GM18907 (cell line): ENCODE measurements at regions not wholly inside any gene's neighbourhood (a gene's known extent, or its start where the extent isn't known, plus 50 kb on each side); places are given as distances from the start of the nearest gene placed in this dataset.

Experiments
- ATAC-seq: cut with Tn5 transposase; IDR thresholded peaks from one replicate; pipeline ENCODE4 v1.9.1; 2021; ENCODE audit warnings: mild to moderate bottlenecking, moderate library complexity; ENCODE audit not compliant: unreplicated experiment

DNA sequence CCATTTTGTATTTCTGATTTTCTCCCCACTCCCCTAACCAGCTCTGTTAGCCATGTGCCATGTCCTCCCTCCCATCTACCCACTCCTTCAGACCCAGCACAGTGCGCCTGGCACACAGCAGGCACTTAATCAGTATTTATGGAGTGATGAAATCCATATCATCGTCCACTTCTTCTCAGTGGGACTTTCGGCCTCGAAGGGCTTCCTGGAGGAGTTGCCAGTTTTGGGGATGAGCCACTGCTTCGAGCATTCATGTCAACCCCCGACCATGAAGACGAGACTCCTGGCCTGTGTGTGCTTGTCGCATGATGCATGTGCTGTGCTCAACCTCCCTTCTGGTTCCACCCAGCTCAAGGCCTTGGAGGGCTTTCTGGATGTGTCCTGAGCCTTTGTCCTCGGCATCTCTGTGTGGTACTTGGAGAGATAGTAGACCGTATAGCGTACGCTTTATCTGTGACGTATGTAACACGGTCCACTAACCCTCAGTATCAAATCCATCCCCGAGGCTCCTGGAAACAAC, 119.5 kb upstream of the RTL1 start:
- ATAC-seq, result no peak

DNA sequence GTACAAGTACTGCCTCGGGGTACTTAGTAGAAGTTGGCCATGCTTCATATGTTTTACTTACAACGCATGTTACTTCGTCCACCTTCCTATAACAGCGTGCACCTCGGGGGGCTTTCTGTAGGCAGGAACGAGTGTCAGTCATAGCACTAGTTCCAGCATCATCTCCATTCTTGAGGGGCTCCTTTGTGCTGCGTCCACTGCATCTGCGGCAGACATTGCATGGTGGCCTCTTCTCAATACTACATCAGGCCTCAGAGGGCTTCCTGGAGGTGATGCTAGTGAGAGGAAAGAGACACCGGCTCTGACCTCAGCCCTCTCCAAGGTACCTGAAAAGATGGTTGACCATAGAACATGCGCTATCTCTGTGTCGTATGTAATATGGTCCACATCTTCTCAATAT, 121.2 kb upstream of the RTL1 start:
- no peak for ATAC-seq

DNA sequence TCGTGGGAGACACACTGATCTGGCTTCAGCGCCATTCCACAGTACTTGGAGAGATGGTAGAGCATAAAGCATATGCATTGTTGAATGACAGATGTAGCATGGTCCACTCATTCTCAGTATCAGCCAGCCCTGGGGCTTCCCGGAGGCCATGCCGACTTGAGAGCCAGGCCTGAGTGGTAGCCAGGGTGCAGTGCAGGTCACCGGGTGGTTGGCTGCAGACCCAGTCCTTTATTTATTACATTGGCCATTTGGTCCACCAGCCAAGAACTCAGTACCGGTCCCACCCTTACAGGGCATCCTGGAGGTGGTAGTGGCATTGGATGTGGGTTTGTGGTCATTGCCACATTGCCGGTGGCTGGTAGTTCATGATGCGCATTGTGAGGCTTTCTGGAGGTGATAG, 121.6 kb upstream of the RTL1 start:
- ATAC-seq, result no peak

DNA sequence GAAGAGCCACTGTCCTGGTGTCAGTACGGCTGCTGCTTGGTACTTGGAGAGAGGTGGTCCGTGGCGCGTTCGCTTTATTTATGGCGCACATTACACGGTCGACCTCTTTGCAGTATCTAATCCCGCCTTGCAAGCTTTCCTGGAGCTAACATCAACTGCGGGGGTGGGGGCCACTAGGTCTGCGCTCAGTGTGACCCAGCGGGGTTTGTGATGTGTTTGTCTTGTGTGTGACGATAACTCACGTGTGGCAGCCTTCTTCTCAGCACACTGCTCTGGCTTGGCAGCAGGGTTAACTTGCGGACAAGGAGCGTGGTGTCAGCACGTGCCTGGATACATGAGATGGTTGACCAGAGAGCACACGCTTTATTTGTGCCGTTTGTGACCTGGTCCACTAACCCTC, 122.2 kb upstream of the RTL1 start:
- no peak for ATAC-seq

- no peak for ATAC-seq
These were observed 122.8 kb upstream of the RTL1 start for GRCh38 chr14:101026341-101026740.

DNA sequence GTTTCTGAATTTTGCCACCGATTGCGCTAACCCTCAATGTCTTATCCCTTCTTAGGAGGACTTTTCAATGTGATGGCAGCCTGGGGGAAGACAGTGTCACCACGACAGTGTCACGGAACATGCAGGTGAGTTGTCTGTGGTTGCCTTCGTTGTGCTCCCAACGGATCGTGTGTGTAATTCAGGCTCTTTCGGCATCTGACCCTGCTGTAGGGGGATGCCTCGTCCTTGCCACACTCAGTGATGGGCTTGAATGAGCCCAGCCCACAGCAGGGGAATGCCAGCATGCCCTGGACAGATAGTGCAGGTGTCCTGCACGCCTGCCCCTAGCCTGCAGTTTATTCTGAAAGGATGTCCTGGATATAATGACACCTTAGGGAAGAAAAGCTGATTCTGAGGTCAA, 123.8 kb upstream of the RTL1 start:
- ATAC-seq, result no peak

GRCh38 chr14:101027966-101028365, 124.4 kb upstream of the RTL1 start:
- ATAC-seq, result no peak

DNA sequence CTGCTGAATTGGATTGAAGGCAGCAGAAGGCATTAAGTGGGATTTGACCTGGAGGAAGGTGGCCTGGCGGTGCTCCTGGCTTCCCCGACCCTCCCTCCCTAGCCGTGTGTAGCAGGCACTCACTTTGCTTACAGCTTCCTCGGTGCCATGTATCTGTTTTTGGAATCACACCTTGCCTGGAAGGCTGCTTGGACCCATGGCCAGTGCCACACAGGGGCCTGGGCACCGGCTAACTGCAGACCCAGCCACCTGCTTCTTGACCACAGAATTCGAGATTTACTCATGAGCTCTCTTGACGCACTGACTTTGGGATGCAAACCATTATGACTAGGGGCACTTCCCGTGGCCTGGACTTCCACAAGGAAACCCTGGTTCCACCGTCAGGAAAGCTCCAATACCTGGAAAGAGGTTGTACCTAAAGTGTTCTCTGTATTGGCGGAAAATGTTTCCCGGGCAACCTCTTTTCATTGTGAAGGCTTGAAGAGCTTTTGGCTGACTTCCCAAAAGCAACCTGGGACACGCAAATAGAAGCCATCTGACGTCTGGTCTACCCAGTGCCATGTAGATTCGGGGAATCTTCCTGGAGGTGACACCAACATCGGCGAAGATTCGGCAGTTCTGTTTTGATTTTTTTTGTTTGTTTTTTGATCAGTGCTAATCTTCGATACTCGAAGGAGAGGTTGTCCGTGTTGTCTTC, 125.6 kb upstream of the RTL1 start:
- no peak for ATAC-seq

DNA sequence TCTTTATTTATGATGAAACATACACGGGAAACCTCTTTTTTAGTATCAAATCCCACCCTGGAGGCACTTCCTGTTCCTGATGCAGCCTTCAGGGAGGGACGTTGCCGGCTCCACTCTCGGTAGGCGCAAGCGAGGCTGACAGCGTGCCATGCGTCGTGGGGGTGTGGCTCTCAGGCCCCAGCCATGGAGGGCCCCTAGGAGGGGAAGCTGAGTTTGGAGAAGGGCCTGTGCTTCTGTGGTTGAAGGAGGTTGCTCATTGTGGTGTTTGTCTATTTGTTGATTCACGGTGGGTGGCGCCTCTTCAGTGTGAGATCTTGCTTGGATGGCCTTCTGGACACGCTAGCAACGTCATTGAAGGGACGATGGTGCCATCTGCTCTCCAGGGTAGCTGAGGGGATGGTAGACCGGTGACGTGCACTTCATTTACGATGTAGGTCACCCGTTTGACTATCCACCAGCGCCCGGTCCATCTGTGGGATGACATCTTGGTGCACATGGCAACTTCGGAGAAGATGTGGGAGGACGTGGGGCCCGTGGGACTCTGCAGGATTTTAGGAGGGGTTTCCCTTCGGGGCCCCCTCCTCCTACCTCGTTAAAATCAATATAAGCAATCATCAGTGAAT, 126.3 kb upstream of the RTL1 start:
- no peak for ATAC-seq

DNA sequence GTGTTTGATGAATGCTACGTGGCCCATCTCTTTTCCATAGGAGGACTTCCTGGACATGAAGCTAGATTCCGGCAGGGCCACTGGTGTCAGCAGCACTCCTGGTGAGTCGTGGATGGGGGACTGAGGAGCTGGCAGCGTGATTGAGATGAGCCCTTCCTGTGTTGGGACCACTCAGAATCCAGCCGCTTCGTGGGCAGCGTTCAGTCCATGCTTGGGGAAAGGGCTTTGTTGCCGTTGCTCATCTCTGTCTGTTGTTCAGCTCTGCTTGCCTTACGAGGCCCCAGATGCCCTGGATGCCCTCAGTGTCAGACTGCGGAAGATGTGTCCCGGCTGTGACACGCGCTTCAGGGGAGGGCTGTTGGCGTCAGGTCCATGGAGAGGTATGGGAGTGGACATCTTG, 127.1 kb upstream of the RTL1 start:
- ATAC-seq, result no peak

GRCh38 chr14:101031186-101031585, 127.7 kb upstream of the RTL1 start:
- ATAC-seq, result no peak

DNA sequence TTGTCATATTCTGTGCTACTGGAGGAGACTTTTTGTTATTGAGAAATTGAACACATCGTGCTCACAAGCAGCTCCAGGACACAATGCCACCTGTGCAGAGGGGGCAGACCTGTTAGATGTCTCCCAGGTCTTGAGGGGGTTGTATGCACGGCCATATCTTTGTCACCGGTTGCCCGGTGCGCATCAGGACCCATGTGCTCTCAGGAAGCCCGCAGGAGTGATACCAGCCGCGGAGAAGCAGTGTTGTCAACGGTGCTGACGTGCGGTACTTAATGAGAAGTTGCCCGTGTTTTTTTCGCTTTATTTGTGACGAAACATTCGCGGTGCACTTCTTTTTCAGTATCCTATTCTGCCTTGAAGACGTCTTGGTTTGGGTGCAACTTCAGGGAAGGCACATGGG, 128.2 kb upstream of the RTL1 start:
- ATAC-seq, result no peak

GRCh38 chr14:101032433-101032832, 128.9 kb upstream of the RTL1 start:
- ATAC-seq, result no peak

- no peak for ATAC-seq
These were observed 129.5 kb upstream of the RTL1 start for GRCh38 chr14:101033006-101033405.

- ATAC-seq, result no peak
These were observed 130.1 kb upstream of the RTL1 start for GRCh38 chr14:101033446-101034165.

DNA sequence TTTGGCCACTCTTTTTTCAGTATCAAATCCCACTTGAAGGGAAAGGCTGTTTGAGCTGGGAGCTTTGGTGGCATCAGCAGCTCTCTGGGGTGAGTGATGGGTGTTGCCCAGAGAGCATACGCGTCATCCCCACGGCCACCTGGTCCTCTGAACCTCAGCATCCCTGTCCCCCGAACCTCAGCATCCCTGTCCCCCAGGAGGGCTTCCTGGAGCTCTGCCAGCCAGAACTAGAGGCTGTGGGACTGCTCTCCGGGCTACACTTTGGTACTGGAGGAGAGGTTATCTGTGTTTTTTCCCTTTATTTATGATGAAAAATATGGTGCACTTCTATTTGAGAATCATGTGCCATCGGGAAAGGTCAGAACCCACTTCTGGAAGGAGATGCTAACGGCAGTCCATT, 131.5 kb upstream of the RTL1 start:
- ATAC-seq, result no peak

- ATAC-seq, result no peak
These were observed 132.1 kb upstream of the RTL1 start for GRCh38 chr14:101035466-101036225.

- ATAC-seq, result no peak
These were observed 133.7 kb upstream of the RTL1 start for GRCh38 chr14:101037021-101037817.

DNA sequence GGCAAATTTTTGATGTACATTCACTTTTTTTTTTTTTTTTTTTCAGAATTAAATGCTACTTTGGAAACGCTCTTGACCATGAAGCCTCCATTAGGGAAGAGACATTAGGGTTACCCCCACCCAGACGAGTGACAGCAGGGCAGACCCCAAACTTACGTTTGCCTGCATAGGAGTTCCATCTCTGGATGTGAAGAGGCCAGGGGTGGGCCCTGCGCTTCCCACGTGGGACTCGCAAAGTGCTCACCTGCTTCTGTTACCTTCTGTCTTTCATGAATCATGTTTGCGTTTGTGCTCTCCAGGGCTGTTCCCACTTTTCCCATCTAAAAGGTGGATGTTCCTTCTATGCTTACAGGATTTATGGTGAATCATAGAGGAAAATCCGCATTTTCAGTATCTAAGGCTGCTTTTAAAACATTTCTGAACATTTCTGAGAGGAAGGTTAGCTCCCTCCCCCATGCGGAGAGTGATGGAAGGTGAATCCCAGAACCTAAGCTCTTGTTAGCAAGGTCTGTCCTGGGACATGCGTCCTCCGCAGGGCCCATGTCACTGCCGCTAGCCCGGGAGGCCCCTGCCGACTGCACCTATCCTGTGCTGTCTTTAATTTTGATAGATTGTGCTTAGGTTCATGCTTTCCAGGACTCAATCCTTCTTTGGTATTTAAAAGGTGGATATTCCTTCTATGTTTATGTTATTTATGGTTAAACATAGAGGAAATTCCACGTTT, 135.7 kb upstream of the RTL1 start:
- ATAC-seq, result no peak

- ATAC-seq, result no peak
These were observed 136.2 kb upstream of the RTL1 start for GRCh38 chr14:101039755-101040138.
